Gastrocnemius medialis (tissue), 4 donors: ENCODE measurements at regions not wholly inside any gene's neighbourhood (a gene's known extent, or its start where the extent isn't known, plus 50 kb on each side); places are given as distances from the start of the nearest gene placed in this dataset.

Experiments used
- CTCF ChIP-seq, 5 experiments: fragments of 450-650 bp in 3 of 5; fragments of 200-600 bp in 2 of 5; sonication (generic) in 2 of 5; IDR thresholded peaks in 4 of 5; conservative IDR thresholded peaks in 1 of 5; 1 replicate in 4 of 5; 2 replicates in 1 of 5; pipeline ENCODE4 v1.5.1; 2016 to 2019; ENCODE audit warnings: antibody characterized with exemption in 5 of 5, mild to moderate bottlenecking in 3 of 5, moderate library complexity in 3 of 5
- POLR2A ChIP-seq, 2 donors: fragments of 450-650 bp; IDR thresholded peaks; one replicate each; pipeline ENCODE4 v1.6.1; 2017; ENCODE audit warnings: antibody characterized with exemption in 2 of 2, mild to moderate bottlenecking in 2 of 2, moderate library complexity in 2 of 2

- TF ChIP-seq CTCF (IDR thresholded peaks at IDR 0.05 in 4 of 5, conservative IDR thresholded peaks at IDR 0.05 in 1 of 5) (no peak), POLR2A (IDR thresholded peaks at IDR 0.05) (no peak)
These were observed 242.3 kb downstream of the MAF start for GRCh38 chr16:79358188-79358587.
